ENCODE measurements at regions not wholly inside any gene's neighbourhood (a gene's known extent, or its start where the extent isn't known, plus 50 kb on each side); places are given as distances from the start of the nearest gene placed in this dataset.
"Not testable (repeated sequence)": the region's sequence is repeated elsewhere in the genome, so short reads cannot be mapped to it uniquely, and the experiment has no call there.

DNA sequence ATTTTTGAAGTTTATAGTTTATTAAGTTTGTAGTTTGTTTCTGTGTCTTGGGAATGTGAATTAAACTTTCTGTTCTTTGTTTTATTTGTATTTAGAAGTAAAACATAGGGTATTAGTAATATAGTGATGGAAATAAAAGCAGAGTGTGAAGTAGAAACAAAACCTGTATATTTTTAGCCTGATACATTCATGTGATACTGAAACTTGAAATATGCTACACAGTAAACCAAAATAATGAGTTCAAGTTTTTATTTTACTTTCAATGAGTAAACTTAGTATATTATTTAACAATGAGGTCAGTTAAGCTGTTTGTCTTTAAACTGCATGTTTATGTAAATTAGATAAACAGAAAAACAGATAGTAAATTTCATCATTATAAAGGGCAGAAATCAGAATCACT, 1592.6 kb downstream of the GRIK2 start:
- DNase-seq = no peak

- DNase-seq = no peak
Observed at GRCh38 chr6:102984357-102984756, 1590.8 kb downstream of the GRIK2 start.

- DNase-seq = no peak
Observed at GRCh38 chr6:102981490-102982015, 1588.0 kb downstream of the GRIK2 start.

DNA sequence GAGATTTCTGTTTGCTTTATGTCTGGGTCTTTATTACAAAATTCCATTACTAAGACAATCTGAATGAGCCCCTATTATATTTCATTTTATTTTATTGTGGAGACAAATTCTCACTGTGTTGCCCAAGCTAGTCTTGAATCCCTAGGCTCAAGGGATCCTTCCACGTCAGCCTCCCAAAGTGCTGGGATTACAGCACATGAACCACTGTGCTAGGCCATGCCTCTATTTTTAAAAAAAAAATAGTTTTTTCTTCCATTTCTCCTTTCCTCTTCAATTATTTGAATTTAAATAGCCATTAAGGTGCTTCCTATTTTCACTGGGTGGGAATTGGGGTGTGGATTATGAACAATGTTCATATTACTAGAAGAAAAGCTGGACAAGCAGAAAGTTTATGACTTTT, 1587.4 kb downstream of the GRIK2 start:
- no peak for DNase-seq

DNA sequence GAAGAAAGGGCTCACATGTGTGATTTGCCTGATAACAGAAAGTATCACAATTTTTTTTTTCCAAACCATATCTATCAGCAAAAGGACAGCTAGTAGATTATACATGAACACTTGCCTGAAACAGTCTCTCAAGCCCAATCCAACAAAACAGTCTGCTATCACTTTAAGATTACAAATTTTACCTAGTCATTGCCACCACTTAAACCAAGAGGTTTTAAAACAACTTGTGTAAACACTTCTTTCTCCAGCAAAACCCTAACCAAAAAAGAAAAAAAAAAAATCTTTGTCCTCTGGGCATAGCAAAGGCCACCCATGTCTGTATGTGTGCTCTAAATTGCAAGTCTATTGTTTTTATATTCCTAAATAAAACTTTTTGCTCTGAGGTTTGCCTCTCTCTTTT, 1568.4 kb downstream of the GRIK2 start:
- no peak for DNase-seq

- DNase-seq = no peak
Observed at GRCh38 chr6:102950967-102951366, 1557.5 kb downstream of the GRIK2 start.

DNA sequence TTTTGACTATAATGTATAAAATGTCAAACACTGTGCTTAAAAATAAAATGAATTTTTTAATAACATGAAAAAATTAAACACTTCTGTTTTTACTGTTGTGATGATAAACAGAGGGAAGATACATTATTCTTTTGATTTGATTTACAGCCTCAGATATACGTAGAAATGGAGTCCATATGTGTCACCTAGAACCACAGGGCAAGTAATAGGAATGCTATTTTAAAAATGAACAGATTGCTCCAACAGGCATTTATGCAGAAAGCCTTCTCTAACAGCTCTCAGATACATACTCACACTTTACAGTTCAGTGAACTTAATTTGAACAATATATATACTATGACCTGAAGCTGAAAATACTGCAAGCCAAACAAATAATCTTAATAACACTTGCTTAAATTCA, 1551.0 kb downstream of the GRIK2 start:
- DNase-seq = no peak

DNA sequence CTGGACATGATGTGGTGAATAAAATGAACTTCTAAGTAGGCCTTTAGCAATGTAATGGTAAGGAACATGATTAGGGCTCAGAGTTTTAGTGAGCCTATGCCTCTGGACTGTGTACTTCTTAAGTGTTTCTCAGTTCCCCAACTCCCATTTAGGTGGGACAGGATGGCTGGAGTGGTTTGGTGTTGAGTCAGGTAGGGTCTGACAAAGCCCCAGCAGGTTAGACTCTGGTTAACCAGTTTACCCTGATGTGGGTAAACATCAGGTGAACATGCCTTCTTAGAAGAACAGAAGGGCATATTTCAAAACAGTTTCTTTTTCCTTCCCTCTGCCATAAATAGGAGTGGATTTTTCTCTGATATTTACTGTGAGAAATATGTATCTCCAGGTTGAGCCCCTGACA, 1548.7 kb downstream of the GRIK2 start:
- DNase-seq = no peak

DNA sequence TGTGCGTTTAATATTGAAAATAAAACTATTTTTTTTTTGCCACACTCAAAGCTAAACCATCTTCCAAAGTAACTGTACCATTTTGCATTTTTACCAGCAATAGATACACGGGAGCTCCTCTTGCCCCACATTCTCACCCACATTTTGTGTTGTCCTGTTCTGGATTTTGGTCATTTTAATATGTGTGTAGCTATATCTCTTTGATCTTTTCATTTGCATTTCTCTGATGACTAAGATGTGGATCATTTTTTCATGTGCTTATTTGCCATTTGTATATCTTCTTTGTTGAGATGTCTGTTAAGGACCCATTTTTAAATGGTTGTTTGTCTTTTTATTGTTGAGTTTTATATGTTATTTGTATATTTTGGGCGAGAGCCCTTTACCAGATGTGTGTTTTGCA, 1543.5 kb downstream of the GRIK2 start:
- DNase-seq = no peak

- DNase-seq = no peak
Observed at GRCh38 chr6:102928109-102928508, 1534.6 kb downstream of the GRIK2 start.

GRCh38 chr6:102918161-102918560, 1524.7 kb downstream of the GRIK2 start:
- DNase-seq = no peak

GRCh38 chr6:102911571-102911970, 1518.1 kb downstream of the GRIK2 start:
- no peak for DNase-seq

DNA sequence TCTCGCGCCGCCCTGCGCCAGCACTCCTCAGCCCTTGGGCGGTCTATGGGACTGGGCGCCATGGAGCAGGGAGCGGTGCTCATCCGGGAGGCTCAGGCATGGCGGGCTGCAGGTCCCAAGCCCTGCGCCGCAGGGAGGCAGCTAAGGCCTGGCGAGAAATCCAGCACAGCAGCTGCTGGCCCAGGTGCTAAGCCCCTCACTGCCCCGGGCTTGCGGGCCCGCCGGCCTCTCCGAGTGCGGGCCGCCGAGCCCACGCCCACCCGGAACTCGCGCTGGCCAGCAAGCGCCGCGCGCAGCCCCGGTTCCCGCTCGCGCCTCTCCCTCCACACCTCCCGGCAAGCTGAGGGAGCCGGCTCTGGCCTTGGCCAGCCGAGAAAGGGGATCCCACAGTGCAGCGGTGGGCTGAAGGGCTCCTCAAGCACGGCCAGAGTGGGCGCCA, 1517.2 kb downstream of the GRIK2 start:
- not testable (repeated sequence) for DNase-seq

DNA sequence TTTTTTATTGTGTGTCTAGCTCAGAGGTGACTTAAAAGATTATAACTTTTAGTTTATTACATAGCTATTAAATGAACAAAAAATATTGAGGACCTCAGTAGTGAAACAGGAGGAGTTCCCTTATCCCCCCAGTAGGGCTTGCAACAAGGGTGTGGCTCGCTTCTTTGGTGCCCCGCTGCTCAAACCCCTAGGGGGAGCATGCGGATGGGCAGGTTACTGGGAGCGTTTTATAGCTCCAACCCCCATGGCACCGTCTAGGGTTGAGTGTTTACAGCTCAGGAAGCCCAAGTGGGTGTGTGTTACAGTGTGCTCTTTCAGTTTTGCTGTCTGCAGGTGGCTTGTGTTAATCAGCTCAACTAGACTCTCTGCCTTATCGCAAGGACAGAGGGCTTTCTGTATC, 1513.7 kb downstream of the GRIK2 start:
- DNase-seq = peak; percentile 78

GRCh38 chr6:102902471-102902870, 1509.0 kb downstream of the GRIK2 start:
- DNase-seq = no peak

DNA sequence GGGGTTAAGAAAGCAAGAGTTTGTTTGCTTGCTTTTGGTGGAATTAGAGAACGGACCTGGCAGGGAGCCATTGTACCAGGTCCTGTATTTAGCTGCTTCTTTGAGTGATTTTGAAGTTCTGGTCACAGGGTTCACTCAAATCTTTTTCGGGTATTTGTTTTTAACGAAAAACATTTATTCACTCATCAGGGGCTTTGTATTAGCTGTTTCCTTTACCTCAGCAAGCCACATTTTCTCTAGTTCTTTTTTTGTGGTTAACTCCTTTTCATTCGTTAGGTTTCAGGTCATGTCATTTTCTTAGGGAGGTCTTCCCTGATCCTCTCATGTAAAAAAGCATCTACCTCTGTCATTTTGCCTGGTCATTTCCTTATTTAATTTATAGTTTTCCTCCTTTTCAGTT, 1502.2 kb downstream of the GRIK2 start:
- DNase-seq = peak; percentile 9

GRCh38 chr6:102885165-102885564, 1491.7 kb downstream of the GRIK2 start:
- DNase-seq = no peak

DNA sequence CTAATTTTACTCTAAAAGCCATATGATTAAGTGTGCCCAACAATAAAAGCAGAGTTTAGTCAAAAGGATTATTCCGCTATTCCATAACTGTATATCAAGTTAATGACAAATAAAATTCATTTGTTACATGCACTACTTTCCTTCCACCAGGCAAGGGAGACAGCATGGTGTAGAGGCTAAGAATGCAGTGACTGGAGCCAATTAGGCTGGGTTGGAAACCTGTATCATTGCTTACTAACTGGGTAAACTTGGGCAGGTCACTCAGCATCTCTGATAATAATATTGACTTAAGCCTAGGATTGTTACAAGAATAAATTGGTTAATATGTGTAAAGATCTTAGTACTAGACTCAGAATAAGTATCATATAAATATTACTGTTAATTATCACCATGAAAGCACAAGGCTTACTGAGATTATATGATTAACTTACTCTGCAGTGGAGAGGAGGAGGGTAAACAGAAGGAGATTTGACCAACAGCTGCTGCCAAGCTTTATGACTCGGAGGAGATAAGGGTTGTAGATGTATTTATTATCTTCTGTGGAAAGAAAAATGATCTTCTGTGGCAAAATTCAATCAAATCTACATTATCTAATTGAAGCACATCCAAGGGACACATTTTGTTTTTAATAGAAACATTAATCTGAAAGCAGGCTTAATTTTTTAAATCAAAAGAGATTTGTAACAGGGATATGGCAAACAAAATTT, 1459.9 kb downstream of the GRIK2 start:
- no peak for DNase-seq

DNA sequence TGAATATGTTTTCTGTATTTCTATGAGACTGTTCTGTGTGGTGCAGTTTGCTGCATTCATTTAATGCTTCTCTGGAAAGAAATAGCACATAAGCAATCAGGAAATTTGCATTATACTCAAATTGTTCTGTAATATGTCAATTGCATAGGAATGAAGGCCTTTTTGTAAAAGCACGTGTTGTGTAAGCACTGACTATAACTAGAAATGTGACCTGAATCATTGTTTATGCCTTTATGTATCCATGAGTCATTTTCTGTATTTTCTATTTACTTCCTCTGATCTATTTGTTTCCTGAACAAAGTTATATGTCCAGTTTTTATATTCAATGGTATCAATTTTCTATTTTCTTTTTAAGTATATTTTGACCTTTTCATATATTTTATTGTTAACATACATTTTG, 1455.3 kb downstream of the GRIK2 start:
- no peak for DNase-seq

DNA sequence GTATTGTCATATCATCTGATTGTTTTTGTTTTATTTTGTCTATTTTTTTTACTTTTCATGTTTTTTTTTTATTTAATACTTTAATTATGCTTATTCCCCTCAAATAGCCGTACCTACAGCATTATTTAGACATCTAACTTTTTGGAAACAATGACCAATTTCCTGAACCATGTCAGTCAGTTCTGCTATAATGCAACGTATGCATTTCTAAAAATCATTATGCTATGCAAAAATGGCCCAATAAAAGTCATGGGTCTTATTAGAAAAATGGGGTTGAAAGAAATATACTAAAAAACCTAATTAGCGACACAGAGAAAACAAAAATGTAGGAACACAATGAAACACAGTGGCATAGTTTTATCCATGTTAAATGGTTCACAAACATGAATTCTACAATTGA, 1454.7 kb downstream of the GRIK2 start:
- DNase-seq = no peak

- DNase-seq = no peak
Observed at GRCh38 chr6:102841060-102841459, 1447.6 kb downstream of the GRIK2 start.

DNA sequence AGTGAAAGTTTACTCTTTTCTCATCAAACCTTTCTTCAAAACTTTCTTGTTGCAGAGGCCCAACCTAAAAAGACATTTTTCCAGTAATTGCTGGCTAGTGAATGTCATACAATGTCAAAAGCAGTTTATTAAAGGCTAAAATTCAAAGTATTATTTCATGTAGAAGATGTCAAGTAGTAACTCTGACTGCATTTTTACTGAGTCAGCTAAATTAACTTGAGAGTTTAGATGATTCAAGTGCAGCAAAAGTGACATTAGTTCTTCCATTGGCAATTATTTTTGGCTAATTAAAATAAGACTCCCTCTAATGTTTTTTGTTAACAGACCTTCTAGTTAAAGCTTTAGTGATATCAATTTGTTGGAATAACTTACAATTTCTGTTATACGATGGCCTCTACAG, 1438.5 kb downstream of the GRIK2 start:
- no peak for DNase-seq

DNA sequence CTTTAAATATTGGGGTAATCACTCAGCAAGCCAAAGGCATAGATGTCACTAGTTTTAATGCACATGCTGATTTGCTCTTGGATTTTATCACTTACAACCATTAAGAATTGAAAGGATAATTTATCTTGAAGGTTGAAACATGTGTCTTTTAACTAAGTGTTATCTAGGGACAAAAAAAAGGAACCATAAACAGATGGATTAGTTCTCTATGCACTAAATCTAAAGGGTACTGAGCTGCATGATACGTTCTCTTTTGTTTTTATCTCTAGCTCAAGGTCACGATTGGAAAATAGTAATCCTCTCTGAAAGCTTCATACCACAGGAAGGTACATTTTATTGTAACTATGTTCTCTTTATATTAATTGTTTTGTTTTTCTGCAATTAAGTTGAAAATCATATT, 1426.6 kb downstream of the GRIK2 start:
- no peak for DNase-seq

DNA sequence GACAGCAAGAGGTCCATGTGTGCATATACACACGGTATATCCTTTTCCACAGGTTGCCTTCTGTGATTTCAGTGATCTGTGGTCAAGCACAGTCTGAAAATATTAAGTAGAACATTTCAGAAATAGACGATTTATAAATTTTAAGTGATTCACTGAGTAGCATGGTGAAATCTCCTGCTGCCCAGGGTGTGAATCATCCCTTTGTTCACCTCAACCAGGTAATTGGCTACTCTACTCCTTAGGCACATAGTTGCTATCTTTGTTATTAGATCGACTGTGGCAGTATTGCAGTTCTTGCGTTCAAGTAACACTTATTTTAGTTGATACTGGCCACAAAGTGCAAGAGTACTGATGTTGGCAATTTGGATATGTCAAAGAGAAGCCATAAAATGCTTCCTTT, 1421.7 kb downstream of the GRIK2 start:
- DNase-seq = no peak

Measured in RPMI8226 (cell line).